Right atrium auricular region (tissue), 2 donors: ENCODE measurements at regions not wholly inside any gene's neighbourhood (a gene's known extent, or its start where the extent isn't known, plus 50 kb on each side); places are given as distances from the start of the nearest gene placed in this dataset.

Experiments used
- DNase-seq: peaks from one replicate; pipeline ENCODE4 v3.0.0-alpha.2; 2019; ENCODE audit warnings: low spot score
- H3K27ac ChIP-seq, 2 donors: fragments of 200-600 bp; sonication (generic); 1 replicate in 1 of 2; 2 replicates in 1 of 2; pipeline ENCODE4 v1.5.1; 2016 to 2019
- H3K27me3 ChIP-seq, 2 donors: fragments of 200-600 bp; sonication (generic); one replicate each; pipeline versions ENCODE4 v1.5.1 to v1.6.0; 2017 to 2019
- H3K36me3 ChIP-seq: fragments of 200-600 bp; sonication (generic); one replicate; pipeline ENCODE4 v1.5.1; 2016
- H3K4me1 ChIP-seq, 2 donors: fragments of 200-600 bp; sonication (generic); one replicate each; pipeline versions ENCODE4 v1.5.1 to v1.6.0; 2017 to 2019
- H3K4me3 ChIP-seq, 2 donors: fragments of 200-600 bp; sonication (generic); 1 replicate in 1 of 2; 2 replicates in 1 of 2; pipeline ENCODE4 v1.5.1; 2017 to 2019; ENCODE audit warnings: mild to moderate bottlenecking in 1 of 2, moderate library complexity in 1 of 2
- H3K9me3 ChIP-seq, 2 donors: fragments of 200-600 bp; sonication (generic); one replicate each; pipeline ENCODE4 v1.5.1; 2019
- TF ChIP-seq, protein P1 (sequence below), 2 donors: fragments of 200-600 bp; sonication (generic); IDR thresholded peaks; one replicate each; pipeline ENCODE4 v1.5.1; 2019; ENCODE audit warnings: antibody characterized with exemption in 2 of 2

DNA sequence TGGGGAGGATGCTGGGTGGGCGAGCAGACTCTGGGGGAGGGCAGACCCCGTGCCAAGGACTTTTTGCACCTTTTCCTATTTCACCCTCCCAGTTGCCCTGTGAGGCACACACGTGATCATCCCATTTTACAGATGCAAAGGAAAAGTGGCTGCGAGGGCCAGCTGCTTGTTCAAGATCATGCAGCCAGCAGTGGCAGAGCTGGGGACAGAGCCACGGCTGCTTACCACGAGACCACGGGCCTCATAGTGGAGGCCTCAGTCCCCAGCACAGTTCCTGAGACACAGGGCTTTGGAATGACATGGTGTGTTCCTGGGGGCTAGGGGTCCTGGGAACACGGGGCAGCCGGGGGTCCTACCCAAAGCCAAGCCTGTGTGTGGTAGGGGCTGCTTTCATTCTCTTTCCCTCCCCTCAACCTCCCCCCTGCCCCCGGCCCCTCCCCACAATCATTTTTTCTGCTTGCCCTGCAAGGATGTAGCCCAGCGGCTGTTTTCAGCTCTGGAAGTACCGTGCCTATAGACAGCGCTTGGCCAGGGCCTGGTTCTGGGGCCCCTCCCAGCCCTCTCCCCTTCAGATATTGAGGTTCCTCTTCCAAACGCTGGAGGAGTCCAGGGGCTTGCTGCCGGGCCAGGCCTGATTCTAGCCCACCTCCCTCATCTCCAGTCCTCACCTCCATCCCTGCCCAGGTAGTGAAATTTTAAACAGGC, 58.5 kb upstream of the IER5L start:
- TF ChIP-seq, protein P1, sequence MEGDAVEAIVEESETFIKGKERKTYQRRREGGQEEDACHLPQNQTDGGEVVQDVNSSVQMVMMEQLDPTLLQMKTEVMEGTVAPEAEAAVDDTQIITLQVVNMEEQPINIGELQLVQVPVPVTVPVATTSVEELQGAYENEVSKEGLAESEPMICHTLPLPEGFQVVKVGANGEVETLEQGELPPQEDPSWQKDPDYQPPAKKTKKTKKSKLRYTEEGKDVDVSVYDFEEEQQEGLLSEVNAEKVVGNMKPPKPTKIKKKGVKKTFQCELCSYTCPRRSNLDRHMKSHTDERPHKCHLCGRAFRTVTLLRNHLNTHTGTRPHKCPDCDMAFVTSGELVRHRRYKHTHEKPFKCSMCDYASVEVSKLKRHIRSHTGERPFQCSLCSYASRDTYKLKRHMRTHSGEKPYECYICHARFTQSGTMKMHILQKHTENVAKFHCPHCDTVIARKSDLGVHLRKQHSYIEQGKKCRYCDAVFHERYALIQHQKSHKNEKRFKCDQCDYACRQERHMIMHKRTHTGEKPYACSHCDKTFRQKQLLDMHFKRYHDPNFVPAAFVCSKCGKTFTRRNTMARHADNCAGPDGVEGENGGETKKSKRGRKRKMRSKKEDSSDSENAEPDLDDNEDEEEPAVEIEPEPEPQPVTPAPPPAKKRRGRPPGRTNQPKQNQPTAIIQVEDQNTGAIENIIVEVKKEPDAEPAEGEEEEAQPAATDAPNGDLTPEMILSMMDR (IDR thresholded peaks at IDR 0.05): no peak

DNA sequence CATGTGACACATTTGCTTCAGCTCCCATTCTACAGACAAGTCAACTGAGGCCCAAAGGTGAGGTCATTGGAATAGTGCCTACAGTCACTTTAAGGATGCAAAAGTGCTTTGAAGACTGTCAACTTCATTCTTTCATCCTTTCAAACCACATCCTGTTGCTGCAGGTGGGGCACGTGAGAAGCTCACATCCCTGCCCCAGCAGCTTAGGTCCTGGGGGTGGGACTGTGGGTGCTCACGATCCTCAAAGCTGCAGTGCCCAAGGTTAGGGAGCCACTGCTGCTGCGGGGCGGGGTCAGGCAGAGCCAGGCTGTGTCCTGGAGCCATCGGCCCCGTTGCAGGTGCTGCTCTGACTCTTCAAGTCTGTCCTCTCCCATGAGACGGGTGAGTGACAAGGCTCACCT, 57.9 kb upstream of the IER5L start:
- no peak for DNase-seq
- no peak overlapping the region for H3K4me3 ChIP-seq

More for the DNA sequence above, 58.5 kb upstream of the IER5L start:
- Histone ChIP-seq H3K27ac (no peak overlapping the region), H3K27me3 (no peaks in the 10 kb centered on the region), H3K9me3 (peaks cover 0 to 3% of the 10 kb centered on the region in 2 donors), H3K4me1 (peaks cover 0 to 10% of the 10 kb centered on the region in 2 donors), H3K36me3 (no peaks in the 10 kb centered on the region), H3K4me3 (no peak overlapping the region)
- DNase-seq: no peak

DNA sequence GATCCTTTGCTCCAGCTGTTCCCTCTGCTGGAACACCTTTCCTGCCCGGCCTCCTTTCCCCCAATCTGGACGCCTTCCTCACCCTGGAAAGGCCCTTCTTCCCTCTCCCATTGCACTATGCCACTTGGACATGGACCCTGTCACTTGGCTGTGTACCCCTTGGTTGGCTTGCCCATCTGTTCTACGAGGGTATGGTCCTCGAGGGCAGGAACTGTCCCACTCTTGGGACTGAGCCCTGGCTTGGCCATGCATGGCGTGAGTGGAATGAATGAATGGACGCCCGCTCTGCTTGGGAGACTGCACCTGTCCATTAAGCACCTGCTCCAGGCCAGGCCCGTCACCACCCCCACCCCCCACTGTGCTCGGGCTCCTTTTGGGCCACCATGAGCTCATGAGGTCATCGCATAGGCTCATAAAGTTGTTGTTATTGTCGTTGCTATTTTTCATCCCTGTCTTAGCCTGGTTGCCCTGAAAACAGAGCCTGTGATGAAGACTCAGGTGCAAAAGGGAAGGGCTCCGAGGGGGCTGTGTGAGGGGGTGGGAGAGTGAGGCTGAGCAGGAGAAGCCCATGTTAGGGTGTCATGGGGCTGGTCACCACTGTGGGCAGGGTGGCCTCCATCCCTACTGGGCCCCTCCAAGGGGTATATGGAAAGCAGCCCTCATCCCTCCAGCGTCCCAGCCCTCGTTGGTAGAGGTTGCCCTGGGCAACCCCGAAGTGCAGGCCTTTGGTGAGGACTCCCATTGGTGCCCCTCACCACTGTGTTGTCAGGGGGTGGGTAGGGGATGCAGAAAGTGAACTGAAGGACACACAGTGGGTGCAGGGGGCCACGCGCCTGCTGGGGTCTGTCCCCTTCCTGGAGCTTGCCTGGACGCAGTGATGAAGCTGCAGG, 57.2 kb upstream of the IER5L start:
- TF ChIP-seq, protein P1 (IDR thresholded peaks at IDR 0.05): no peak
- no peak for DNase-seq
- peaks cover 0 to 3% of the 10 kb centered on the region in 2 donors for H3K9me3 ChIP-seq

More for the DNA sequence above, 57.9 kb upstream of the IER5L start:
- Histone ChIP-seq H3K9me3 (peaks cover 0 to 3% of the 10 kb centered on the region in 2 donors), H3K4me1 (peaks cover 0 to 10% of the 10 kb centered on the region in 2 donors), H3K27me3 (no peaks in the 10 kb centered on the region), H3K36me3 (no peaks in the 10 kb centered on the region), H3K27ac (no peak overlapping the region)
- TF ChIP-seq, protein P1 (IDR thresholded peaks at IDR 0.05): no peak

DNA sequence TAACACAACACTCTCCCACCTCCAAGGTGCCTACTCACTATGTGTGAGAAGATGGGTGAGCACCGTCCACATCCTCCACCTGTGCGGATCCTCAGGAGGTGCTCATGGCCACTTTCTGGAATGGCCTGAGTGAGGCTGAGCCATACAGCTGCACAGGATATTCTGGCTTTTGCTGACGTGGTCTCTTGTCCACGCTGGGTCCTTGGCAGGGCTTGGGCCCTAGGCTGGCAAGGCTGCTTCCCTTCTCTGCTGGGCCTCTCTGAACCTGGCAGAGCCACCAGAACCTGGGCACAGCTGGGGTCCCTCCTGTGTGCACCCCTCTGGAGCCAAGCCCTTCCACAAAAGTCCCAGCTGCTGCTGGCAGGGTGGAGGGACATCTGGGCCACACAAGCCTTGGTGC, 56.4 kb upstream of the IER5L start:
- Histone ChIP-seq H3K27ac (no peak overlapping the region), H3K4me3 (no peak overlapping the region), H3K9me3 (peaks cover 0 to 3% of the 10 kb centered on the region in 2 donors), H3K36me3 (no peaks in the 10 kb centered on the region), H3K4me1 (peaks cover 0 to 10% of the 10 kb centered on the region in 2 donors), H3K27me3 (no peaks in the 10 kb centered on the region)
- TF ChIP-seq, protein P1 (IDR thresholded peaks at IDR 0.05): no peak
- DNase-seq: no peak

More for the DNA sequence above, 57.2 kb upstream of the IER5L start:
- H3K36me3 ChIP-seq: no peaks in the 10 kb centered on the region
- H3K4me1 ChIP-seq: peaks cover 0 to 10% of the 10 kb centered on the region in 2 donors
- H3K27me3 ChIP-seq: no peaks in the 10 kb centered on the region
- no peak overlapping the region for H3K4me3 ChIP-seq
- H3K27ac ChIP-seq: no peak overlapping the region

DNA sequence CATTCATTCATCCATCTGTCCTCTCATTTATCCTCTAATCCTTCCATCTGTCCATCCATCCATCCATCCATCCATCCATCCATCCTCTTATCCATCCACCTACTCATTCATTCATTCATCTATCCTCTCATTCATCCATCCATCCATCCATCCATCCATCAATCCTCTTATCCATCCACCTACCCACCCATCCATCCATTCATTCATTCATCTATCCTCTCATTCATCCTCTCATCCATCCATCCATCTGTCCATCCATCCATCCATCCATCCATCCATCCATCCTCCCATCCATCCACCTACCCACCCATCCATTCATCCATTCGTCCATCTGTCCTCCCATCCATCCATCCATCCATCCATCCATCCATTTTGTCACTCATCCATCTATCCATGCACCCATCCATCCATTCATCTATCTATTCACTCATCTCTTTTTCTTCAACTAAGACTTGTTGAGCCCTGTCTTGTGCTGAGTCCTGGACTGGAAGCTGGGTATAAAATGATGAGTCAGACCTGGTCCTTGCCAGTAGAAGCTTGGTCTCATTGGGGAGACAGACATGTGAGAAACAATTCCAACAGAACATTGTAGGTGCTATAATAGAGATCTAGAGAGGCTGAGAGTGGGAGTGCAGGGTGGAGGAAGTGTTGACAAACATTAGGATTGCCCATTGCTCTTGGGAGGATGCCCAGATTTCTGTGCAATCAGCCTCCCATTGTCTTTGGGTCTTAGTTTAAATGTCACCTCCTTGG, 55.0 kb upstream of the IER5L start:
- Histone ChIP-seq H3K4me1 (peaks cover 0 to 10% of the 10 kb centered on the region in 2 donors), H3K9me3 (peaks cover 0 to 3% of the 10 kb centered on the region in 2 donors), H3K36me3 (no peaks in the 10 kb centered on the region), H3K27ac (no peak overlapping the region), H3K4me3 (no peak overlapping the region), H3K27me3 (no peaks in the 10 kb centered on the region)
- TF ChIP-seq, protein P1 (IDR thresholded peaks at IDR 0.05): no peak
- no peak for DNase-seq
